ENCODE measurements at regions not wholly inside any gene's neighbourhood (a gene's known extent, or its start where the extent isn't known, plus 50 kb on each side); places are given as distances from the start of the nearest gene placed in this dataset.

- no peaks in the 10 kb centered on the region for H3K9me2 ChIP-seq (ENCODE audit: insufficient read depth)
- no peak overlapping the region for H2AFZ ChIP-seq (ENCODE audit: low read depth, low read length, poor library complexity, severe bottlenecking)
- no peaks in the 10 kb centered on the region for H3K79me2 ChIP-seq (ENCODE audit: insufficient read depth, low read length)
- DNase-seq (ENCODE audit: low read depth, low spot score), result no peak
- H3K9me3 ChIP-seq (ENCODE audit: control insufficient read depth in 1 of 2, insufficient read depth in 1 of 2, low read depth in 1 of 2, low read length in 2 of 2), result no peaks in the 10 kb centered on the region
- H4K20me1 ChIP-seq (ENCODE audit: insufficient read depth), result no peaks in the 10 kb centered on the region
- no peaks in the 10 kb centered on the region for H3K4me1 ChIP-seq (ENCODE audit: control insufficient read depth in 1 of 2, insufficient read depth in 2 of 2, low read length in 2 of 2)
- ChIA-PET CTCF (no interaction called here), POLR2A (no interaction called here), RAD21 (ENCODE audit: low non-redundant PET in 1 of 2, low total read pairs in 2 of 2, uncharacterized antibody in 2 of 2, unreplicated experiment in 2 of 2) (no interaction called here)
- H3K27ac ChIP-seq (ENCODE audit: low read depth, low read length), result no peak overlapping the region
- intact Hi-C loops (cut with micrococcal nuclease), result no loop called here
- no TSS peak for BruUV-seq (replicated peaks)
- ATAC-seq, result no peak
- H3K27me3 ChIP-seq (ENCODE audit: insufficient read depth, low read length), result no peaks in the 10 kb centered on the region
- no peak overlapping the region for H3K4me3 ChIP-seq (replicated peaks in 1 of 2; ENCODE audit: low read depth in 1 of 2, low read length in 2 of 2)
- H3K36me3 ChIP-seq (ENCODE audit: control insufficient read depth in 1 of 2, insufficient read depth in 2 of 2, low read length in 2 of 2), result no peaks in the 10 kb centered on the region
- TF ChIP-seq ELF1 (IDR thresholded peaks at IDR 0.05; ENCODE audit: borderline replicate concordance, low read depth), result no peak
- no peak for TF ChIP-seq SRF (IDR thresholded peaks at IDR 0.05; ENCODE audit: low read depth)
- no peak for TF ChIP-seq CTCF (IDR thresholded peaks at IDR 0.05 in 2 of 3, conservative IDR thresholded peaks at IDR 0.05 in 1 of 3; ENCODE audit: borderline replicate concordance in 1 of 3, insufficient read depth in 1 of 3, low read depth in 2 of 3, low read length in 2 of 3)
- TF ChIP-seq ZNF274 (IDR thresholded peaks at IDR 0.05; ENCODE audit: low read depth, low read length), result no peak
- no peak for TF ChIP-seq RAD21 (IDR thresholded peaks at IDR 0.05; ENCODE audit: low read depth)
- no peak for TF ChIP-seq POLR2A (IDR thresholded peaks at IDR 0.05; ENCODE audit: borderline replicate concordance, extremely low read depth, insufficient read depth, insufficient read length)
- no peak for TF ChIP-seq ZBTB33 (IDR thresholded peaks at IDR 0.05; ENCODE audit: extremely low read depth, insufficient replicate concordance, low read length)
- no peak for TF ChIP-seq POLR2AphosphoS5 (IDR thresholded peaks at IDR 0.05; ENCODE audit: low read depth, low read length)
- no peak for TF ChIP-seq FOSL1 (IDR thresholded peaks at IDR 0.05; ENCODE audit: low read depth)
- no peak for TF ChIP-seq CBX3 (IDR thresholded peaks at IDR 0.05; ENCODE audit: low read depth)
- no peak for TF ChIP-seq EZH2 (IDR thresholded peaks at IDR 0.05)
- no peak for TF ChIP-seq SP1 (IDR thresholded peaks at IDR 0.05; ENCODE audit: low read depth)
- no peak overlapping the region for H3K9ac ChIP-seq (ENCODE audit: low read length)
- no peak overlapping the region for H3K4me2 ChIP-seq (ENCODE audit: low read length)
Observed at GRCh38 chr7:27410812-27411544, 168.4 kb downstream of the EVX1 start.
